CD4-positive, alpha-beta T cell treated with Interleukin-15 for 1 hour (primary cell): ENCODE measurements at regions not wholly inside any gene's neighbourhood (a gene's known extent, or its start where the extent isn't known, plus 50 kb on each side); places are given as distances from the start of the nearest gene placed in this dataset.

Experiments used
- DNase-seq: peaks from one replicate; pipeline ENCODE4 v3.0.0-alpha.2; 2020

DNA sequence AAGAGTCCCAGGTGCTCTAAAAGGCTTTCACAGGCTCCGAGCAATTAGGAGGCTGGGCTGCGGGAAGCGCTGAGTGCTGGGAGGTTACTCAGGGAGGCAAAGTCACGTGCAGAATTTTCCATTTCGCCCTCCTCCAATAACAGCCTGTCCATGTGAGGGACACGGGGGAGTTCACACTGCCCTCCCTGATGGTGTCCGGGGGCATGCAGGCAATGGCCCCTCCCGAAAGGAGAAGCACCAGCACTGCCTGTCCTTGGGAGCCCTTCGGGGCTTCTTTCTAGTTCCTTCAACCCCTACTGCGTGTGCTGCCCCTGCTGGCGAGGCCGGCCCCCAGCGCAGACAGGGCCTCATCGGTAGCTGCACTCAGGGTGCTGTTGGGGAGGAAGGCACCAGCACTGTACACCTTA, 63.1 kb upstream of the HPCAL1 start:
- no peak for DNase-seq

DNA sequence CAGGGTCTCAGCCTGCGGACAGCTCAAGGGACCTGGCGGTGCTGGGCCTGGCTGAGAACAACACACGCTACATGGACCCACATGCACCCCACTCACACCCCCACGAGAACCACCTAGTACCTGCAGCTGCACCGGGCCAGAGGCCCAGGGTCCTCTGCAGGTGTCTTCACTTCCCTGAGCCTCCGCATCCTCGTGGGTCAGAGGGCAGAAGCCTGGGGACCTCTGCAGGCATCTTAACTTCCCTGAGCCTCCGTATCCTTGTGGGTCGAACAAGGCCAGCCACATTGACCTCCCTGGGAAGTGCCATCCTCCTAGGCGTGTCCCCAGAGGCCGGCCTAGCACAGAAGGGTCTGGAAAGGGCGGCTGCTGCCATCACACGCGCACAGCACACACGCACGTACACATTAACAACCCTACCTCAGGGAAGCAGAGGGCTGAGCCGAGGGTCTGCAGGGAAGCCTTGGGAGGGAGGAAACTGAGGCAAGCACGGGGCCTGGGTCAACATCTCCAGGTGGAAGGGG, 62.5 kb upstream of the HPCAL1 start:
- DNase-seq: no peak

DNA sequence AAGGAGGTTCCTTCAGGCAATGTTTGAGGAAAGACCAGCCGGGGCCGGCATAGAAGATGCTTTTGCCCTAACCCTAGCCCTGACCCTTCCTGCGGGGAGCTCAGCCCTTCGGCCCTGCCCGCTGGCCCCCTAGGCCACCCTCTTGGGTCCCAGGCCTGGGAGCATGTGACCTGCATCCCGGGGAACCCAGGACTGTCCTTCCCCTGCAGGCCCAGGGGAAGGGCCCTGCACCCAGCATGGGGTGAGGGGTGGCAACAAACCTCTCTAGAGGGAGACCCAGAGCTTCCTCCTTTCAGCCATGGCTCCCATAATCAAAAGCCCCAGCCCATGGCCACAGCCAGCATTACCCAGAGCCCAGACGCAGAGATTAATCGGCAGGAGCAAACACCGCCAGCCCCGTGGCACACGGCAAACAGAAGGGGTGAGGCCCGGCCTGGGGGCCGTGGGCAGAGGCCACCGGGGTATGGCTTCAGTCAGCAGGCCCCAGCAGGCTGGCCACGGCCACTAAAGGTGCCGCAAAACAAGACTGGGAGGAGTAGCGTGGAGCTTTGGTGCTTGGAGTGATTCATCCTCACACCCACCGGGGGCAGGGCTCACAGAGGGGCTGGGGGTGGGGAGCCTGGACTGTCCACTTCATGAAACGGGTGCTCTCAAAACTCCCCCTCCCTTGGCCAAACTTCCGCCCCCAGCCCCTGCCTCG, 61.6 kb upstream of the HPCAL1 start:
- peak; percentile 11 for DNase-seq

DNA sequence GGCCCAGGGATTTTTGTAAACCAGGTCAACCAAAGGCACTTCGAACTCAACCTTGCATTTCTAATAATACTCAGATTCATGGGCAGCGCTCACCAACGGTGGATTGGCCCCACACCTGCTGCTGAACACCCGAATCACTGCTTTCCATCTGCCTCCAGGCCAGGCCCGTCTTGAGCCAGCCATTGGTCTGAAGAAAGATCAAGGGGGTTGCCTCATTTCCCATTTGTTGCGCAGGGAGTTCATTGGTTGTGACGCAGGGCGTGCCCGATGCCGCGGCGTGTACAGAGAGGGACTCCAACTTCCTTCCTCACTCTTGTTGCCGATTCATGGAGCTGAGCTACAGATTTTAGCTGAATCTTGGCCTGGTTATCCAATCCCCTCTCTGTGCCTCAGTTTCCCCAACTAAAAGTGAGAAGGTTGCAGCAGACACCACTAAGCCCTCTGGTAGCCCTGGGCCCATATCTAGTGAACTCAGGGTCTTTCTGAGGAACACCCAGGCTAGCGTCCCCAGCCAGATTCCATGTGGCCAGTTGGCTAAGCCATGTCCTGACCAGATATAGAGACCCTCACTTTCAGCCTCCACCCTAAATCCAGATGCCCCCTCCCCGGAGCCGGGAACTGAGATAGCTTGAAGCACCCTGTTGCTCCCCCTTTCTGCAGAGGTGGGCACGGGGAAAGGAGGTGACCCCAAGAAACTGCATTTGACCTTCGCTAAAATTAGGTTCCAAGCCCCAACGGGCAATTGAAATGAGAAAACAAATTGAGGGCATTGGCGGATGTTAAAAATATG, 60.9 kb upstream of the HPCAL1 start:
- DNase-seq: peak; percentile 45

DNA sequence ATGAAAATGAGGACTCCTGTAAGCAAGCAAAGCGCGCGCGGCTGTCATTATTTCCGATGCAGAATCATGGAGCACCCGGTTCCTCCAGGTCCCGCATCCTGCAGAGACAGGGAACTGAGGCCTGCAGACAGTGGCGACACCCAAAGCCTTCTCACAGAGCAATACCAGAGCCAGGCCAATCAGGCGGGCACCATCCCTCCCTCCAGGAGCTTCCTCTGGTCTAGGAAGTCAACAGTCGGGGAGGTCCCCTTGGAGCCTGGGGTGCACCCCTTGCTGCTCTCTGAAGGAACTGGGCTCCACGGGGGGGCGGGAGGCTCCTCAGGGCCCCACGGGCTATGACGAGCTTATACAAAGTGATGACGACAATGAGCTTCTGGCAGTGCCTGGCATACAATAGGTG, 60.3 kb upstream of the HPCAL1 start:
- peak; percentile 11 for DNase-seq

DNA sequence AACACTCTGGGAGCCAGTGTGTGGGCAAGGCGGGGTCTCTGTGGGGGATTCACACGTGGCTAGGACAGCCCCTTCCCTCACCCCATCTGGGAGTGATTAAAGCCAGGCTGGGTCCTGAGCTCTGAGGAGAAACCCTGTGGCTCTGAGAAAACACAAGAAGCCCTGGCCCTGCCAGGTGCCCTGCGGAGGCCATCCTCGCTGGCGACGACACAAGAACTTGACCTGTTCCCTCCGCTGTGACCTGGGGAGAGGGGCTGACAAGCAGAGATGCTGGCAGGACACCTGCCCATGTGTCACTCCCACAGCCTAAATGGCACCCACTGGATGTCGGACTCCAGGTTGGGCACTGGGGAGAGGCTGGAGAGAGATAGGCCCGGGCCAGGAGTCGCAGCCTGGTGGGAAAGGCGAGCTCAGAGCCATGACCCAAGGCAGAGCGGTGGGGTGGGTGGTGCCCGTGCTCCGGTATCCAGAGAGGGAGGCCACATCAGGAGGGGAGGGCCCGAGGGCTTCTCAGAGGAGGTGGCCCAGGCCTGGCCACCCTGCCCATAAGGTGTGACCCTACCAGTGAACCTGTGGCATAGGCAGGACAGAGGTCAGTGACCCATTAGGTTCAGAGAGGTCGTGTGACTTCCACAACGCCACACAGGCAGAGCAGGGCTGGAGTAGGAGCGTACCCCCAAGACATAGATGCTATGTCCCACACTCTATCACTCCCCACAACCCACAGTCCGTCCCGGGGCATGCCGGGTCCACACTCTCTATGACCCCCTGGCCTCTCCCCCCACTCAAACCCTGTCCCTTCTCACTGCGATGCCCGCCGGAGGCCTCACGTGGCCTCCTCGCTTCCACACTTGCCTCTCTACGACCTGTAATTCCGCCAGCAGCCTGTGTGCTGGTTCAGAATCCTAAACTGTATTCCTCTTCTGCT, 59.4 kb upstream of the HPCAL1 start:
- DNase-seq: peak; percentile 4

DNA sequence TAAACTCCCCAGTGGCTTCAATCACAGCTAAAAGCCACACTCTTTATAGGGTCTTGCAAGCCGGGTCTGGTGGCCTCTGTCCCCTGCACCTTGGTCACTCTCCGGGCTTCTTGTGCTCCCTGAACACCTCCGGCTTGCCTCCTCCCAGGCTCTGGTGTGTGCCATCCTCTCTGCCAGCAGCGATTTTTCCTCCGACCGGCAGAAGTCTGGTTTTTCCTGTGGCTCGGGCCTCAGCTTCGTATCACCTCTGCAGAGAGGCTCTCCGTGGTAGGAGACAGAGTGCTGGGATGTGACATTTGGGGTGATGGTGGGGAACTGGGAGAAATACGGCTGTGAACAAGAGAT, 58.8 kb upstream of the HPCAL1 start:
- no peak for DNase-seq

DNA sequence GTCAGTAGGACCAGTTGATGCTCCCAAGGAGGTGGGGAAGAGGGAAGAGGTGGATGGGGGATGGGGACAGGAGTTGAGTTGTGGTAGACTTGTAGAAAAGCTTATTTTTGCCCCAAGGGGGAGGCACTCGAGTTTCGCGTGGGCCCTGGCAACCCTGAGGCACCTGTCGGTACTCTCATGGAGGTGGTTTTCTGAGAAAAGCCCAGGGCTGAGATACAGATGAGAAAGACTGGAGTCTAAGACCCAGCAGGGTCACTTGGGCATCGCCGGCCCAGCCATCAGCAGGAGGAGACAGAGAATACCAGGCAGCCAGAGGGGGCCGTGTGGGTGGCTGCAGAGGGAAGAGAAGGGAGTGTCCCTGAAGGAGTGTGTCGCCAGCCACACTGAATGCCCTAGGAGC, 57.7 kb upstream of the HPCAL1 start:
- DNase-seq: peak; percentile 5

DNA sequence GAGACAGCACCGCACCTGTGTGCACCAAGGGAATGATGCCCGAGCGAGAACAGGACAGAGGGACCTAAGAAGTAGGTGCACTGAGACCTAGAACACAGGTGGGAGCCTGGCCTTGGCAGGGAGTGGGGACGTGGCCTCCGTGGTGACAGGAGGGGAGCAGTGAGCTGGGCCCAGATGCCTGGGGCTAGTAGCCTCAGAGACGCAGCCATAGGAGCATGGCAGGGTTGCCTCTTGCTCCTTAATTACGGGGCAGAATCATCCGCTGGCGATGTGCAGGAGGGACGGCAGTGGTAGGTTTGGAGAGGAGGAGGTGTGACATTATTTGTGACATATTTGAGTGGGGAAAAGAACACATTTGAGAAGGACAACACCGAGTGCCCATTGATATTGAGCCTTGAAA, 57.0 kb upstream of the HPCAL1 start:
- peak; percentile 12 for DNase-seq

DNA sequence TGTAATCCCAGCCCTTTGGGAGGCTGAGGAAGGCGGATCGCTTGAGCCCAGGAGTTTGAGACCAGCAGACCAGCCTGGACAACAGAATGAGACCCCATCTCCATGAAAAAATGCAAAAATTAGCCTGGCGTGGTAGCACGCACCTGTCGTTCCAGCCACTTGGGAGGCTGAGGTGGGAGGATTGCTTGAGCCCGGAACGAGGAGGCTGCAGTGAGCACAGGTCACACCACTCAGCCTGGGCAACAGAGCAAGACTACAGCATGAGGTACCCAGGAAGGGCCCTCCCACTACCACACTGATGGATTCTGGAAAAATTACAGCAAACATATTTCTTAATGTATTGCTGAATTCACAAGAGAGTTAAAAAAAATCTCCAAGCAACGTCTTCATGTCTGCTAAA, 56.3 kb upstream of the HPCAL1 start:
- peak; percentile 12 for DNase-seq

DNA sequence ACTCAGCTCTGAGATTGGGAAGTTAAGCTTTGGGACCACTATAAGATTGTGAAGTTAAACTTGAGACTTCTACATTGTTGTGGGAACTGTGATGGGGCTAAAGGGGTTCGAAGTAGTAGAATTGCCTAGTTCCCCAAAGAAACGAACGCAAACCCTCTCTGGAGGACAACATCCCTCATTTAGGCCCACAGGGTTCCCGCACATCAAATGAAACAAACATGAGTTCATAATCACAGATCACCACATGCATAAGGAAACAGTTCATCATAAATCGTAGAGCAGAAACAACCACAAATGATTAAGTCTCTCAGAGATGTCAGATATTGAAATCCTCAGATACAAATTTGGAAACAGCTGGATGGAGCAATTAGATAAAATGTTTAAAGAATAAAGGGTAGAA, 55.9 kb upstream of the HPCAL1 start:
- no peak for DNase-seq

DNA sequence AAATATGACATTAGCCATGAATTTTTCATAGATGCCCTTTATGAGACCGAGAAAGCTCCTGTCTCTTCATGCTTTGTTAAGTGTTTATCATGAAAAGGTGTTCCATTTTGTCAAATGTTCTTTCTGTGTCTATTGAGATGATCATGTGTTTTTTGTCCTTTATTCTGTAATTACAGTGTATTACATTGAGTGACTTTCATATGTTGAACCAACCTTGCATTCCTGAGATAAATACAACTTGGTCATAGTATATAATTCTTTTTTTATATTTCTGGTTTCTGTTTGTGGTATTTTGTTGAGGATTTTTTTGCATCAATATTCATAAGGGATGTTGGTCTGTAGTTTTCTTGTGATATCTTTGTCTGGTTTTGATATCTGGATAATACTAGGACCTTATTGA, 52.9 kb upstream of the HPCAL1 start:
- DNase-seq: no peak

DNA sequence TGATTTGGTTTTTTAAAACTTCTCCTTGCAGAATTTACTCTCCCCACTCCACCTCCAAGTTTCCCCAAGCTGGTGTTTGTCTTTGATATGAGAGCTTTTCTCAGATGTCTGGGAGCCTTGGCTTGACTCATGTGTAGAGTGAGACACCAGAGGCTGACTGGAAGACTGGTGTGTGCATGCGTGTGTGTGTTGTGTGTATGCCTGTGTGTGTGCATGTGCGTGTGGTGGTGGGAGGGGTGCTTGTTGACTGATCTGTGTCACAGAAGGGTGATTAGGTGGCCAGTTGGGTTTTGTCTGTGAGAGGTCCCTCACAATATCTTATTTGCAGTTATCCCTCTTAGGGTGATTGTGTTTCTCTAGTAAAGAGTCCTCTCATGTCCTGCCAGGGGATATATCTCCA, 50.5 kb upstream of the HPCAL1 start:
- DNase-seq: peak; percentile 15

DNA sequence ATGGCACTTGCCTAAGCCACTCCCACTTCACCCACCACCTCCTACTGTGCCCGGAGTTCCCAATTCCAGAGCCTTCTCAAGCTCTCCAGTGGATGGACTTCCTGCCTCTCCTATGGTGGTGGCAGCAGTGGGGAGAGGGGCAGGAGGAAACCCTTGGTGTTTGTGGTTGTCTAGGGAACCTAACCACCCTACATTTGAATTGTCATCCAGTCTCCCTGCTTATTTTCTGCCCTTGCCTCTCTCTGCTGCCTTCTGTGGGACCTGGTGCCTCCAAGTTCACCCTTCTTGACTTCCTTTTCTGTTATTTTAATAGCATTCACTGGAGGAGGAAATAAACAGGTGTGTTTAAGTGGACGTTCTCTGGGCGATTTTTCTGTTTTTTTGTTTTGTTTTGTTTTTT, 50.0 kb upstream of the HPCAL1 start:
- DNase-seq: peak; percentile 4
